Nephron progenitor cell (in vitro differentiated cells): ENCODE measurements at regions not wholly inside any gene's neighbourhood (a gene's known extent, or its start where the extent isn't known, plus 50 kb on each side); places are given as distances from the start of the nearest gene placed in this dataset.

Experiments used
- DNase-seq: peaks from one replicate; pipeline ENCODE4 v3.0.0; 2021
- H3K27ac Mint-ChIP-seq: 2 replicates; pipeline ENCODE4 v1.8.0; 2021; ENCODE audit warnings: mild to moderate bottlenecking, moderate library complexity, mixed read lengths
- H3K27me3 Mint-ChIP-seq: 2 replicates; pipeline ENCODE4 v1.8.0; 2021; ENCODE audit warnings: mild to moderate bottlenecking, low read depth, mixed read lengths; ENCODE audit not compliant: poor library complexity
- H3K36me3 Mint-ChIP-seq: 2 replicates; pipeline ENCODE4 v1.8.0; 2021; ENCODE audit warnings: low read depth, mixed read lengths
- H3K4me1 Mint-ChIP-seq: 2 replicates; pipeline ENCODE4 v1.8.0; 2021; ENCODE audit warnings: mixed read lengths
- H3K4me3 Mint-ChIP-seq: 2 replicates; pipeline ENCODE4 v1.8.0; 2021; ENCODE audit warnings: mild to moderate bottlenecking, moderate library complexity, mixed read lengths
- H3K9me3 Mint-ChIP-seq: 2 replicates; pipeline ENCODE4 v1.8.0; 2021; ENCODE audit warnings: mild to moderate bottlenecking, moderate library complexity, mixed read lengths
- CTCF ChIP-seq: fragments of 200-600 bp; sonication (generic); IDR thresholded peaks from 2 replicates; pipeline ENCODE4 v1.5.0; 2021; ENCODE audit warnings: antibody characterized with exemption

- H3K4me1 Mint-ChIP-seq = peaks cover 5% of the 10 kb centered on the region
- peaks cover 7% of the 10 kb centered on the region for H3K36me3 Mint-ChIP-seq
- H3K27me3 Mint-ChIP-seq = peaks cover 4% of the 10 kb centered on the region
- H3K27ac Mint-ChIP-seq = no peak overlapping the region
- no peak overlapping the region for H3K4me3 Mint-ChIP-seq
- H3K9me3 Mint-ChIP-seq = peaks cover 12% of the 10 kb centered on the region
- TF ChIP-seq CTCF = no peak
- no peak for DNase-seq
Observed at GRCh38 chr2:23231865-23232264, 153.1 kb upstream of the KLHL29 start.

- H3K4me1 Mint-ChIP-seq = peaks cover 5% of the 10 kb centered on the region
- no peak for DNase-seq
- peaks cover 4% of the 10 kb centered on the region for H3K27me3 Mint-ChIP-seq
- H3K4me3 Mint-ChIP-seq = no peak overlapping the region
- H3K9me3 Mint-ChIP-seq = peaks cover 12% of the 10 kb centered on the region
- TF ChIP-seq CTCF = no peak
- H3K27ac Mint-ChIP-seq = no peak overlapping the region
- peaks cover 7% of the 10 kb centered on the region for H3K36me3 Mint-ChIP-seq
Observed at GRCh38 chr2:23235292-23235691, 149.7 kb upstream of the KLHL29 start.

- peaks cover 11% of the 10 kb centered on the region for H3K9me3 Mint-ChIP-seq
- DNase-seq = no peak
Observed at GRCh38 chr2:23235736-23236135, 149.2 kb upstream of the KLHL29 start.

GRCh38 chr2:23237147-23237546, 147.8 kb upstream of the KLHL29 start:
- Mint-ChIP-seq H3K27ac (no peak overlapping the region), H3K27me3 (peaks cover 7% of the 10 kb centered on the region), H3K36me3 (no peaks in the 10 kb centered on the region), H3K9me3 (no peaks in the 10 kb centered on the region), H3K4me1 (peaks cover 9% of the 10 kb centered on the region), H3K4me3 (no peak overlapping the region)
- DNase-seq = no peak
- no peak for TF ChIP-seq CTCF

More at GRCh38 chr2:23235736-23236135, 149.2 kb upstream of the KLHL29 start:
- peaks cover 4% of the 10 kb centered on the region for H3K27me3 Mint-ChIP-seq
- peaks cover 7% of the 10 kb centered on the region for H3K36me3 Mint-ChIP-seq
- H3K4me3 Mint-ChIP-seq = no peak overlapping the region
- H3K27ac Mint-ChIP-seq = no peak overlapping the region
- peaks cover 3% of the 10 kb centered on the region for H3K4me1 Mint-ChIP-seq
- TF ChIP-seq CTCF = no peak

GRCh38 chr2:23238011-23238657, 146.8 kb upstream of the KLHL29 start:
- Mint-ChIP-seq H3K27me3 (peaks cover 10% of the 10 kb centered on the region), H3K9me3 (no peaks in the 10 kb centered on the region), H3K36me3 (no peaks in the 10 kb centered on the region), H3K4me1 (peaks cover 9% of the 10 kb centered on the region), H3K4me3 (no peak overlapping the region), H3K27ac (no peak overlapping the region)
- no peak for DNase-seq
- TF ChIP-seq CTCF = no peak

GRCh38 chr2:23239374-23239773, 145.6 kb upstream of the KLHL29 start:
- Mint-ChIP-seq H3K4me3 (no peak overlapping the region), H3K9me3 (no peaks in the 10 kb centered on the region), H3K27me3 (peaks cover 7% of the 10 kb centered on the region), H3K36me3 (no peaks in the 10 kb centered on the region), H3K27ac (no peak overlapping the region), H3K4me1 (peaks cover 9% of the 10 kb centered on the region)
- no peak for TF ChIP-seq CTCF
- no peak for DNase-seq
